ENCODE measurements at regions not wholly inside any gene's neighbourhood (a gene's known extent, or its start where the extent isn't known, plus 50 kb on each side); places are given as distances from the start of the nearest gene placed in this dataset.

DNA sequence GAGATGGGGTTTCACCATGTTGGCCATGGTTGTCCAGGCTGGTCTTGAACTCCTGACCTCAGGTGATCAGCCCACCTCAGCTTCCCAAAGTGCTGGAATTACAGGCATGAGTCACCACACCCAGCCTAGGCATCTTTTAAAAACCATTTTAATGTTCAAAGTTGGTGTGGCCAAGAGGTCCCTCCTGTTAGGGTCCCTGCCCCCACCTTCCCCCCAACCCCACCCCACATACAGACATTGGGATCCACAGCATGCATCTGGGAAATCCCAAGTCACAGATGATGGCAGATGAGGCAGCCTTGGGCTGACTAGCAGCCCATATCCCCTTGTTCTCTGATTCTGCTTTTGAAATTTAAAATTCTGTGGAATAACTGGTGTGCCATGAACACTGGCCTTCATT, 226.0 kb downstream of the KATNAL1 start:
- no peak overlapping the region for H3K4me2 ChIP-seq (ENCODE audit: low read length)
- peaks cover 10% of the 10 kb centered on the region for H3K9me3 ChIP-seq (ENCODE audit: low read length)
- ChIA-PET POLR2A (no interaction called here), CTCF (ENCODE audit: unreplicated experiment) (no interaction called here)
- intact Hi-C loops (cut with micrococcal nuclease; ENCODE audit: unreplicated experiment), result no loop called here
- H2AFZ ChIP-seq (ENCODE audit: low read length), result no peak overlapping the region
- no peaks in the 10 kb centered on the region for H3K36me3 ChIP-seq (ENCODE audit: insufficient read depth, low read length)
- no peaks in the 10 kb centered on the region for H3K79me2 ChIP-seq (ENCODE audit: insufficient read depth, low read depth, low read length)
- TF ChIP-seq, protein P1, sequence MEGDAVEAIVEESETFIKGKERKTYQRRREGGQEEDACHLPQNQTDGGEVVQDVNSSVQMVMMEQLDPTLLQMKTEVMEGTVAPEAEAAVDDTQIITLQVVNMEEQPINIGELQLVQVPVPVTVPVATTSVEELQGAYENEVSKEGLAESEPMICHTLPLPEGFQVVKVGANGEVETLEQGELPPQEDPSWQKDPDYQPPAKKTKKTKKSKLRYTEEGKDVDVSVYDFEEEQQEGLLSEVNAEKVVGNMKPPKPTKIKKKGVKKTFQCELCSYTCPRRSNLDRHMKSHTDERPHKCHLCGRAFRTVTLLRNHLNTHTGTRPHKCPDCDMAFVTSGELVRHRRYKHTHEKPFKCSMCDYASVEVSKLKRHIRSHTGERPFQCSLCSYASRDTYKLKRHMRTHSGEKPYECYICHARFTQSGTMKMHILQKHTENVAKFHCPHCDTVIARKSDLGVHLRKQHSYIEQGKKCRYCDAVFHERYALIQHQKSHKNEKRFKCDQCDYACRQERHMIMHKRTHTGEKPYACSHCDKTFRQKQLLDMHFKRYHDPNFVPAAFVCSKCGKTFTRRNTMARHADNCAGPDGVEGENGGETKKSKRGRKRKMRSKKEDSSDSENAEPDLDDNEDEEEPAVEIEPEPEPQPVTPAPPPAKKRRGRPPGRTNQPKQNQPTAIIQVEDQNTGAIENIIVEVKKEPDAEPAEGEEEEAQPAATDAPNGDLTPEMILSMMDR (conservative IDR thresholded peaks at IDR 0.05; ENCODE audit: low read length), result no peak
- TF ChIP-seq EZH2phosphoT487 (IDR thresholded peaks at IDR 0.05; ENCODE audit: borderline replicate concordance, low read depth, low read length), result no peak
- H4K20me1 ChIP-seq (ENCODE audit: insufficient read depth, low read length), result no peaks in the 10 kb centered on the region
- no peaks in the 10 kb centered on the region for H3K4me1 ChIP-seq (ENCODE audit: insufficient read depth, low read length, poor library complexity, severe bottlenecking)
- BruUV-seq (replicated peaks), result no TSS peak
- DNase-seq (ENCODE audit: low spot score), result no peak
- H3K4me3 ChIP-seq (ENCODE audit: low read depth, low read length, poor library complexity, severe bottlenecking), result no peak overlapping the region
- H3K9me2 ChIP-seq (ENCODE audit: insufficient read depth, low read length), result no peaks in the 10 kb centered on the region
- no peak overlapping the region for H3K27ac ChIP-seq (ENCODE audit: low read depth, low read length, poor library complexity, severe bottlenecking)

DNA sequence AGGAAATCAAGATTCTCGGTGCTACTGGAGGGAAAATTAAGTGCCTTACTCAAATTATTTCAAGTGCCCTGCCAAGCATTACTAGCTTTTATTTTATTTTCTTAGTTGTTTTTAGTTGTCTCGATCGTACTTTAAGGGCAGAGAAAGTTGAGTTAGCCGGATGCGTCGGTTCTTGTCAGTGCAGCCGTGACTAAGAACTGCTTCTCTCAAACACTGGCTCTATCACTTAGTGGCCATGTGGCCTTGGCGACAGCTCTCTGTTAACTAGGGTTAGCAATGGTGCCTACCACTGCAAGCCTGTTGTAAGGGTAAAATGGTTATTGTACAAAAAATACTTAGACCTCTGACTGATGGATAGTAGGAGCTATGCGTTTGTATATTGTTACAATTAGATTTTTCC, 227.8 kb downstream of the KATNAL1 start:
- Histone ChIP-seq H3K9me3 (ENCODE audit: low read length) (no peaks in the 10 kb centered on the region), H2AFZ (ENCODE audit: low read length) (no peak overlapping the region), H3K4me2 (ENCODE audit: low read length) (no peak overlapping the region), H4K20me1 (ENCODE audit: insufficient read depth, low read length) (no peaks in the 10 kb centered on the region), H3K4me3 (ENCODE audit: low read depth, low read length, poor library complexity, severe bottlenecking) (no peak overlapping the region), H3K9me2 (ENCODE audit: insufficient read depth, low read length) (no peaks in the 10 kb centered on the region), H3K36me3 (ENCODE audit: insufficient read depth, low read length) (no peaks in the 10 kb centered on the region), H3K4me1 (ENCODE audit: insufficient read depth, low read length, poor library complexity, severe bottlenecking) (no peaks in the 10 kb centered on the region), H3K79me2 (ENCODE audit: insufficient read depth, low read depth, low read length) (no peaks in the 10 kb centered on the region), H3K27ac (ENCODE audit: low read depth, low read length, poor library complexity, severe bottlenecking) (no peak overlapping the region)
- DNase-seq (ENCODE audit: low spot score), result no peak
- CTCF ChIA-PET (ENCODE audit: unreplicated experiment), result no interaction called here
- intact Hi-C loops (cut with micrococcal nuclease; ENCODE audit: unreplicated experiment), result no loop called here
- TF ChIP-seq EZH2phosphoT487 (IDR thresholded peaks at IDR 0.05; ENCODE audit: borderline replicate concordance, low read depth, low read length), result no peak
- TF ChIP-seq, protein P1 (conservative IDR thresholded peaks at IDR 0.05; ENCODE audit: low read length), result no peak
- no TSS peak for BruUV-seq (replicated peaks)
- POLR2A ChIA-PET, result interaction anchor here (0.6 to 0.9 kb wide), 2 partner anchors 751 to 857 kb away, joined by 3 read pairs; no protein-coding TSS in a partner anchor

DNA sequence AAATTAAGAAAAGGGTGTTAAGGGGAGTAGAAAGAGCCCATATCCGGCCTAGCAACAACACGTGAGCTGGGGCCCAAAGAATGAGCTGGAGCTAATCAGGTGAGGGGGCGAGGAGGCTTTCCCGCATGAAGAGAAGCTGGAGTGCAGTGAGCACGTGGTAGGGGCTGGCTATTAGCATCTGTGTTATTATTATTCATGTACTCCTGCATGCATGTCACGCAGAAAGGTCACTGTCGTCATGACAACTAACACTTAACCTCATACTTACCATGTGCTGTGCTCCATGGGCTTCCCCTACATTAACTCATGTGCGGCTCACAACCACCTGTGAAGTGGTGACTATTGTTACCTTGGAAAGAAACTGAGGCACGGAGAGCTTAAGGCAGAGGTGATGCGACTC, 227.6 kb upstream of the UBL3 start:
- no peak overlapping the region for H3K4me2 ChIP-seq (ENCODE audit: low read length)
- no peaks in the 10 kb centered on the region for H3K9me3 ChIP-seq (ENCODE audit: low read length)
- intact Hi-C loops (cut with micrococcal nuclease; ENCODE audit: unreplicated experiment), result no loop called here
- no peaks in the 10 kb centered on the region for H3K79me2 ChIP-seq (ENCODE audit: insufficient read depth, low read depth, low read length)
- H3K36me3 ChIP-seq (ENCODE audit: insufficient read depth, low read length), result no peaks in the 10 kb centered on the region
- CTCF ChIA-PET (ENCODE audit: unreplicated experiment), result no interaction called here
- no peaks in the 10 kb centered on the region for H3K9me2 ChIP-seq (ENCODE audit: insufficient read depth, low read length)
- no peak overlapping the region for H3K27ac ChIP-seq (ENCODE audit: low read depth, low read length, poor library complexity, severe bottlenecking)
- POLR2A ChIA-PET, result interaction anchor here (0.9 to 1.2 kb wide), 2 partner anchors 11 to 13 kb away, joined by 3 to 5 read pairs; no protein-coding TSS in a partner anchor
- TF ChIP-seq EZH2phosphoT487 (IDR thresholded peaks at IDR 0.05; ENCODE audit: borderline replicate concordance, low read depth, low read length), result no peak
- TF ChIP-seq, protein P1 (conservative IDR thresholded peaks at IDR 0.05; ENCODE audit: low read length), result no peak
- no peak overlapping the region for H3K4me3 ChIP-seq (ENCODE audit: low read depth, low read length, poor library complexity, severe bottlenecking)
- no peaks in the 10 kb centered on the region for H4K20me1 ChIP-seq (ENCODE audit: insufficient read depth, low read length)
- no peaks in the 10 kb centered on the region for H3K4me1 ChIP-seq (ENCODE audit: insufficient read depth, low read length, poor library complexity, severe bottlenecking)
- no TSS peak for BruUV-seq (replicated peaks)
- H2AFZ ChIP-seq (ENCODE audit: low read length), result no peak overlapping the region
- no peak for DNase-seq (ENCODE audit: low spot score)

All from OCI-LY7 (cell line).